OCI-M1 (cell line): ENCODE measurements at regions not wholly inside any gene's neighbourhood (a gene's known extent, or its start where the extent isn't known, plus 50 kb on each side); places are given as distances from the start of the nearest gene placed in this dataset.

Experiments
- DNase-seq: peaks from one replicate; lab custom pipeline; 2025; lab: John Stamatoyannopoulos, UW

- no peak for DNase-seq
Measured at GRCh38 chr6:66429210-66429609, 722.2 kb upstream of the EYS start.

DNA sequence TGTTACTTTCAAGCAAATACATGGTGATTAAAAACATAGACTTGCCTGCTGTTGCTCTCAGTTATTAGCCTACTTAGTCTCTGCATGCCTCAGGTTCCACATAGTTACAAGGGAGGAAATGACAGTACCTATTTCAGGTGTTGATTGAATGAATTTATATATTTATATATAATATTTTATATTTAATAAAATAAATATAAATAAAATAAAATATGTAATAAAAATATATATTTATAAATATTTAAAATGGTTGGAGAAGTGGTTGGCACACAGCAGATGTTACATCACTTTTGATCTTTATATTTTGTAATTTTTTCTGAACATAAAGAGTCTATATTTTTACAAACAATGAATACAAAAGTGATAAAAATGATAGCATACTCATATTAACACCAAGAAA lies 716.0 kb upstream of the EYS start:
- DNase-seq = no peak

DNA sequence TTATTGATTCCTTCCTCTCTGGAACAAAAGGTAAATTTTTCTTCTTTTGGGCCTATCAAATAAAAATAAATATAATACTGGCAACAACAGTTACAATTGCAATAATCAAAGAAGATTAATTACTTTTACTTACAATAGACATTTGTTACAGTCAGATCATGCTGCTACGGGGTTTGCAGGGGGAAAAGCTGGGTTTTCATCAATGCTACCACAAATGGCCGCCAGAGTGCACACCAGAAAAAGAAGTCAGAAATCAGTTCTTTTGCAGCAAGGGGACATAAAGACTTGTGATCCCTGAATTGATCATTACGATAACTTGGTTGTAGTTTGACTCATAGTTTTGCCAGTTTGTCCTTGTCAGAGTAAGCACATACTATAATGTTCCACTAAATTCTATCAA lies 714.5 kb upstream of the EYS start:
- peak; percentile 55 for DNase-seq

DNA sequence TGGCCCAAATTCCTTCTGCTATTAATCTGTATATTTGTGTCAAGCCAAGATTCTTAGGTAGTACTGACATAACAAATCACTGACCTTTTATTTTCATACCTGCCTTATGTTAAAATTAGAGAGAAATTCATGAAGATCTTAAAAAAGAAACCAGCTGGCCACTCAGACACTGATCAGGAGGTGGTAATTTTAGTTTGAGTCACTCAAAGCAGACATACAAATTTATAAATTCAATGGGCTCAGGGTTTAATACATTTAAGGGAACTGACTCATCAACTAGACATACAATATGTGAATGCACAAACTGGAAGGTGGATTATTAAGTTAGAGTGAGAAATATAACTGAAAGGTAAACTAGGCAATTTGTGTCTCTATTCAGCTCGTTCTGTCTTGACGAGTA lies 711.9 kb upstream of the EYS start:
- DNase-seq = no peak

DNA sequence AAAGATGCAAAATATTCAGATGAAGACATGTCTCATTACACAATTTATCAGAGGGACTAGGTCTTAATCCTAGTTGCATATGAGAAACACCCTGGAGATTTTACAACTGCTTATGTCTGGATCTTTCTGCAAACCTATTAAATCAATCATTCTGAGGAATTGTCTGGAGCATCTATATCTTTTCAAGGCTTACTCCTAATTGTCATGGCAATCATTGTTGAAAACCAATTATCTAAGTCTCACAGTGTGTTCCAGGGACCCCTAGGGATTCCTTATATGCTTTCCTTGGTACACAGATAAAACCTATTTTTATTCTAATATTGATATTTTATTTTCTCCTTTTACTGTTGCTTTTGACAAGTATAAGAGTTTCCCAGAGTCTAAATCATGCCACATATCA lies 696.9 kb upstream of the EYS start:
- no peak for DNase-seq

- no peak for DNase-seq
Measured at GRCh38 chr6:66402873-66403272, 695.8 kb upstream of the EYS start.

DNA sequence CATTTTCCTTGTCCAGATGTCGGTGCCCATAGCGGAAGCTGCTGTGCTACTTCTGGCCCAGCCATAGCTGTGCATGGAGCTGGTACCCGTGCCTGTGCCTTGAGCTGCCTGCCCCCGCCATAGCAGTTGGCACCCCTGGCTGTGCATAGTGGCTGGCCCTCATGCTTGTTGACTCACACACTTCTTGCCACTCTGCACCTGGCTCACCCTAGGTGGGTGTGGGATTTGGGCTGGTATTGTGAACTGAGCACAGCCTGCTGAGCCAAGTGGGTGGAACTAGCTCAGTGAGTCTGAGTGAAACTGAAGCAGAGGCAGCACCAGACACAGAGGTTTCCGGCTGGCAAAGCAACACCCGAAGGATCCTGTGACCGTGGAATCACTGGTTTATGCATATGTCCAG lies 689.5 kb upstream of the EYS start:
- DNase-seq = no peak

DNA sequence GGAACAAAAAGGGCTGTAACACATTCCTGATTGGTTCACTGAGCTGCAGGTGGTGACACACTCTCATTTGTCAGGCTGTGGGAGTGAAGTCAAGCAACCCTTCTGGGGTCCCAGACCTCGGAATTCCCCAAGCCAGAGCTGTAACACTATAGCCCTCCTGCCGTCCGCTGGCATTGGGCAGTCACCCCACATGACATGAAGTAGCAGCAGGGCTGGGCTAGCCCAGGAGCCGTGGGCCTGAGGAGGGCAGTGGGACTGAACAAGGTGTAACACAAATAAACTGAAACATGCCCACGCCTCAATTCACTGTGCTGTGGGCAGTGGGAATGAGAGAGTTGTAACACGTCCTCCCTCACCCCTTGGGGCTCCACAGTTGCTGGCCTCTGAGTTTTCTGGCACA lies 689.1 kb upstream of the EYS start:
- no peak for DNase-seq

DNA sequence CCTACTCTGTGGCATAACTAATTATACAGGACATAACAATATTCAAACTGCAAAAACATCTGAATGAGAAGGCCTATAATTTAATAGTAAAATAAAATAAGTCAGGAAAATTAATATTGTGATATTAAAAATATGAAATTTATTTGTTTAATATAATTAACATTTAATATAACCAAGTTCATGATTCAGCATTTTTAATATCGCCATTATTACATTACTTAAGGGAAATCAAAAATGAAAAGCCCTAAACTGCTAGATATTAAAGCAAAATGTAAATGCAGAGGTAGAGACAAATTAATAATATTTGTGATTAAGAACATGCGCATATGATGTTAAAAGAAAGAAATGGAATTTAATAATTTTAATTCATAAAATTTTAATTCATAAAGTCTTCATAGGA lies 683.4 kb upstream of the EYS start:
- DNase-seq = no peak

- no peak for DNase-seq
Measured at GRCh38 chr6:66376001-66376400, 669.0 kb upstream of the EYS start.

- DNase-seq = no peak
Measured at GRCh38 chr6:66369407-66369806, 662.4 kb upstream of the EYS start.

DNA sequence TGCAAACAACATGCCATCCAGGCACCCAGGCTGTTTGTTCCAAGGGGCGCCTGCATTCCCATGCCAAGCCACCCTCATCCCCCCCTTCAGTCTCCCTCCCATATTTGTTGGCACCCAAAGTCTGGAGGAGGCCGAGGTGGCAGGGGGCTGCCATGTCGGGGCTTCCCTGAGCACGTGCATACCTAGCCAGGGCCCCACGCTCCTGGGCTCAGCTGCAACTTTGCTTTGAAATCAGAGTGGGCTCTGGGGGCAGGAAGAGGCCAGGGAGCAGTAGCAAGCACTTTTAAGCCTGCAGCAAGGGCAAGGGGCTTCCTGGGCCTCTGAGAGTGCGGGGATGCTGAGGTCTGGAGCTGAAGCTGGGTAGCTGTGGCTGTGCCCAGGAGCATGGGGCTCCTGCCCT lies 655.9 kb upstream of the EYS start:
- DNase-seq = no peak

- no peak for DNase-seq
Measured at GRCh38 chr6:66361886-66362285, 654.9 kb upstream of the EYS start.

DNA sequence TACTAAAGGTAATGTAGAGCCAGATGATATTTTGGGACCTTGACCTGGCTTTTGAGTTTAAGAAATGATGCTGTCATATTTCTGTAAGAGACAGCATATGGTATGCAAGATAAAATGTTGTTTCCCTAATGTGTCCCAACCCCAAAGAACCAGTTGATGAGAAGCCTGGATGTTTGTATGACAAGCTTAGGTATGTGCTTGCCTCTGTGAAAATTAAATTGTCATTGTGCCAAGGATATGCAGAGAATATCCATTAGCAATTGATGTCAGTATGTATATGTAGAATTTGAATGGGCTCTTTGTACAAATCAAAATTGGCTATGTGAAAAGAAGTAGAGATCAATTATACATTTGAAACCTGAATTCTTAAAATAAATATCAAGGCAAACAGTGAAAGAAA lies 650.8 kb upstream of the EYS start:
- DNase-seq = no peak

DNA sequence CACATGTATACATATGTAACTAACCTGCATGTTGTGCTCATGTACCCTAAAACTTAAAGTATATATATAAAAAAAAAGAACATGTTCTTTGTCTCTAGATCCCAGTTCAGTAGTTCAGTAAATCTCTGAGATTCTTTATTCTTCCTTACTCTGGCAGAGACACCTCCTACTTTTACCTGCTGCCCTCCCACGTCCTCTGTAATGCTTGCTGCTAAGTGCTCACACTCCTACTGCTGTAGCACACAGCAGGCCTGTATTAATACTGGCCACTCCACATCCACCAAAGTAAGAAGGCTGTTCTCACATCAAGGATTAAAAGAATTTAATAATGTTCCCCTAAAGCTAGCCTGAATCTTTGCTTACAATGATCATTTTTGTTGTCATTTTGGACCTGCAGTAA lies 648.4 kb upstream of the EYS start:
- no peak for DNase-seq

- no peak for DNase-seq
Measured at GRCh38 chr6:66344796-66345195, 637.8 kb upstream of the EYS start.

DNA sequence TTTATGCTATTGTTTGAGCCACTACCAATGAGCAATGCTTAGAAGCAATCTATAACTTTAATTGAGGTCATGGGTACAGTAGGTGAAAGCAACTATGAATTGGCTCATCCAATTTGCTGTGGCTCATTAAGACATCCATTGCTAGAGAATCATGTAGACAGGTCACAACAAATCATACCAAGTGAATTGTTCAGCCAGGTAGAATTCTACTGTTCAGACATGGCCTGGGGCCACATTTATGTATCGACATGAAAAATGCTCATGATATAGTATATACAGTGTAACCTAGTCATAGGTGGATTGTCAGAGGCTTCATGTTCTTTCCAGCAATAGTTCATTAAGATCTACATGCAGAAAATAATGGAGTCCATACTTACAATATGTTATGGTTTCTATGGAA lies 633.7 kb upstream of the EYS start:
- DNase-seq = no peak

DNA sequence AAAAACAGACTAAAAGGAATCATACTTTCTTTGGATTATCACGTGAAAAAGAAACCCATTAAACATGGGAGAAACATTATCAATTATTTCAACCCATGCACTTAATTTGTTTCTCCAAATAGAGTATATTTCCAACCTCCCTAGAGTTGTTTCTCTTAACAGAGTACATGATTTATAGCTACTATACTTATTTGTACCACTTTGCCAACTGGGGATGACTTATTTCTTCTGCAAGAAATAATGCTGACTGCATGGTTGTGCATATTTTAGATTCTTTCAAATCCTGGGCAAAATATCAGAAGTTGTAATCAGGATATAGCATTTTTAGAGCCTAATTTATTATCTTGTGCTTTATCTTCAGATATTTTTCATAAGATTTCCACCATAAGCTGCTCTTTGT lies 629.1 kb upstream of the EYS start:
- no peak for DNase-seq

- no peak for DNase-seq
Measured at GRCh38 chr6:66328200-66328599, 621.2 kb upstream of the EYS start.

- no peak for DNase-seq
Measured at GRCh38 chr6:66326228-66326627, 619.2 kb upstream of the EYS start.

GRCh38 chr6:66321017-66321416 lies 614.0 kb upstream of the EYS start:
- DNase-seq = peak; percentile 42

DNA sequence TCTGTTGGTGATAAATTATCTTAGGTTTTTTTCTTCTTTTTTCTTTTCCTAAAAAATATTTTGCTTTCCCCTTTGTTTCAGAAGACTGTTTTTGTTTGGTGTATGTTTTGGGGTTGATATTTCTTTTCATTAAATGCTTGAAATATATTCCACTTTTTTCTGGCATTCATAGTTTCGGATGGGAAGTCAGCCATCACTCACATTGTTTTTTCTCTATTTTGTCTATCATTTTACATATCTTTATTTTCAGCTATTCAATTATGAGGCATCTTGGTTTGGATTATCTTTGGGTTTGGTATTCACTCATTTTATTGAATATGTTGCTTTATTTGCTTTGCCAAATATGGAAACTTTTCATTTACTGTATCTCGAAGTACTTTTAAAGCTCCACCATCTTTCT lies 600.5 kb upstream of the EYS start:
- DNase-seq = peak; percentile 38

DNA sequence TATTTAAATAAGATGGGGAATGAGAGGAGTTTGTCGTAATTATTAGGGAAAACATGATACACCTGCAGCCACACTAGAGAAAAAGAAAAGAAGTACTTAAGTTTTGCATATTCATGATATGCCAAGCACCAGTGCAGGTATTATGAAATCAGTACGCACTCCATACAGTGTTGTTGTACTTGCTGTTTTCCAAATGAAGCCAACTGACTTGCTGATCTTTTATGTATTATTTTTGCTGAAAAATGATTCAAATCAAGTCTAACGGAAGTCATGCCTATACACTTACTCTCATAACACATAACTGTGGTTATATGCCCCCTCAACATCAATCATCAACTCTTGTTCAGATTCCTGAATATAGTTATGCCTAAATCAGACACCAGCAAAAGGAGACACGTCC lies 584.9 kb upstream of the EYS start:
- DNase-seq = no peak

GRCh38 chr6:66289889-66290288 lies 582.9 kb upstream of the EYS start:
- no peak for DNase-seq

- no peak for DNase-seq
Measured at GRCh38 chr6:66278115-66278514, 571.1 kb upstream of the EYS start.
